HG02610 (cell line): ENCODE measurements at regions not wholly inside any gene's neighbourhood (a gene's known extent, or its start where the extent isn't known, plus 50 kb on each side); places are given as distances from the start of the nearest gene placed in this dataset.
"Not testable (repeated sequence)": the region's sequence is repeated elsewhere in the genome, so short reads cannot be mapped to it uniquely, and the experiment has no call there.

Experiments used
- ATAC-seq: cut with Tn5 transposase; IDR thresholded peaks from one replicate; pipeline ENCODE4 v1.9.1; 2021; ENCODE audit warnings: mild to moderate bottlenecking, moderate library complexity; ENCODE audit not compliant: unreplicated experiment

- ATAC-seq, result no peak
Observed at GRCh38 chr10:118963933-118964332, 65.6 kb upstream of the NANOS1 start.

- not testable (repeated sequence) for ATAC-seq
Observed at GRCh38 chr10:118964476-118964875, 65.0 kb upstream of the NANOS1 start.

- no peak for ATAC-seq
Observed at GRCh38 chr10:118965096-118965495, 64.4 kb upstream of the NANOS1 start.

GRCh38 chr10:118965645-118966044, 63.9 kb upstream of the NANOS1 start:
- no peak for ATAC-seq

- no peak for ATAC-seq
Observed at GRCh38 chr10:118966076-118966849, 63.3 kb upstream of the NANOS1 start.

- no peak for ATAC-seq
Observed at GRCh38 chr10:118966850-118967125, 62.7 kb upstream of the NANOS1 start.

- no peak for ATAC-seq
Observed at GRCh38 chr10:118967160-118967559, 62.4 kb upstream of the NANOS1 start.

GRCh38 chr10:118968060-118968459, 61.5 kb upstream of the NANOS1 start:
- ATAC-seq, result no peak

GRCh38 chr10:118968482-118968881, 61.0 kb upstream of the NANOS1 start:
- ATAC-seq, result no peak

- no peak for ATAC-seq
Observed at GRCh38 chr10:118969014-118969413, 60.5 kb upstream of the NANOS1 start.

- no peak for ATAC-seq
Observed at GRCh38 chr10:118970770-118971169, 58.7 kb upstream of the NANOS1 start.

GRCh38 chr10:118971187-118971586, 58.3 kb upstream of the NANOS1 start:
- no peak for ATAC-seq

- ATAC-seq, result no peak
Observed at GRCh38 chr10:118971876-118972275, 57.6 kb upstream of the NANOS1 start.

- ATAC-seq, result no peak
Observed at GRCh38 chr10:118973744-118974143, 55.8 kb upstream of the NANOS1 start.

GRCh38 chr10:118974951-118975350, 54.6 kb upstream of the NANOS1 start:
- ATAC-seq, result no peak

- not testable (repeated sequence) for ATAC-seq
Observed at GRCh38 chr10:118976219-118976618, 53.3 kb upstream of the NANOS1 start.

GRCh38 chr10:118977022-118977599, 52.4 kb upstream of the NANOS1 start:
- no peak for ATAC-seq

GRCh38 chr10:118977835-118978234, 51.7 kb upstream of the NANOS1 start:
- no peak for ATAC-seq

GRCh38 chr10:118978316-118978997, 51.1 kb upstream of the NANOS1 start:
- no peak for ATAC-seq

GRCh38 chr10:118978998-118979350, 50.5 kb upstream of the NANOS1 start:
- no peak for ATAC-seq

- ATAC-seq, result no peak
Observed at GRCh38 chr10:118979661-118980060, 49.9 kb upstream of the NANOS1 start.
